GM06990 (cell line): ENCODE measurements at regions not wholly inside any gene's neighbourhood (a gene's known extent, or its start where the extent isn't known, plus 50 kb on each side); places are given as distances from the start of the nearest gene placed in this dataset.

ENCODE experiments used
- DNase-seq: peaks from one replicate; pipeline ENCODE4 v3.0.0-alpha.2; 2011; ENCODE audit not compliant: insufficient read length; ENCODE audit errors: extremely low read depth
- H3K27me3 ChIP-seq: replicated peaks from 2 replicates; pipeline ENCODE4 v1.6.0; 2011; ENCODE audit warnings: low read length; ENCODE audit not compliant: control insufficient read depth, insufficient read depth
- H3K36me3 ChIP-seq: 2 replicates; pipeline ENCODE4 v1.5.1; 2011; ENCODE audit warnings: low read length; ENCODE audit not compliant: control insufficient read depth, insufficient read depth
- H3K4me3 ChIP-seq: replicated peaks from 2 replicates; pipeline ENCODE4 v1.5.1; 2011; ENCODE audit warnings: low read depth, mild to moderate bottlenecking, control low read depth, low read length
- TF ChIP-seq, protein P1 (sequence below): IDR thresholded peaks from 2 replicates; pipeline ENCODE4 v1.5.1; 2011; ENCODE audit warnings: low read length, control low read depth, mild to moderate bottlenecking, inconsistent platforms; ENCODE audit not compliant: insufficient read depth, poor library complexity, severe bottlenecking

DNA sequence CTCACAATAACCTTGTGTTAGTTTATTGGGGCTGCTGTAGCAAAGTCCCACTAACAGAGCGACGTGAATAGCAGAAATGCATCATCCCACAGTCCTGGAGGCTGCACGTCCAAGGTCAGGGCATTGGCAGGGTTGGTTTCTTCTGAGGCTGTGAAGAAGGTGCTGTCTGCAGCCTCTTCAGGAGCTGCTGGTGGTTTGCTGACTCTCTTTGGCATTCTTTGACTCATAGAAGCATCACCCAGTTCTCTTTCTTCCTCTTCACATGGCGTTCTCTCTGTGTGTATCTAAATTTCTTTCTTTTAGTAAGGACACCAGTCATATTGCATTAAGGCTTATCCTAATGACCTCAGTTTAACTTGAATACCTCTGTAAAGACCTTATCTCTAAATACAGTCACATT is 428.4 kb upstream of the KLF6 start:
- H3K36me3 ChIP-seq = no peaks in the 10 kb centered on the region
- H3K27me3 ChIP-seq = no peaks in the 10 kb centered on the region; the same call in 1 of the 2 replicates
- H3K4me3 ChIP-seq = no peak overlapping the region
- DNase-seq = no peak
- TF ChIP-seq, protein P1, sequence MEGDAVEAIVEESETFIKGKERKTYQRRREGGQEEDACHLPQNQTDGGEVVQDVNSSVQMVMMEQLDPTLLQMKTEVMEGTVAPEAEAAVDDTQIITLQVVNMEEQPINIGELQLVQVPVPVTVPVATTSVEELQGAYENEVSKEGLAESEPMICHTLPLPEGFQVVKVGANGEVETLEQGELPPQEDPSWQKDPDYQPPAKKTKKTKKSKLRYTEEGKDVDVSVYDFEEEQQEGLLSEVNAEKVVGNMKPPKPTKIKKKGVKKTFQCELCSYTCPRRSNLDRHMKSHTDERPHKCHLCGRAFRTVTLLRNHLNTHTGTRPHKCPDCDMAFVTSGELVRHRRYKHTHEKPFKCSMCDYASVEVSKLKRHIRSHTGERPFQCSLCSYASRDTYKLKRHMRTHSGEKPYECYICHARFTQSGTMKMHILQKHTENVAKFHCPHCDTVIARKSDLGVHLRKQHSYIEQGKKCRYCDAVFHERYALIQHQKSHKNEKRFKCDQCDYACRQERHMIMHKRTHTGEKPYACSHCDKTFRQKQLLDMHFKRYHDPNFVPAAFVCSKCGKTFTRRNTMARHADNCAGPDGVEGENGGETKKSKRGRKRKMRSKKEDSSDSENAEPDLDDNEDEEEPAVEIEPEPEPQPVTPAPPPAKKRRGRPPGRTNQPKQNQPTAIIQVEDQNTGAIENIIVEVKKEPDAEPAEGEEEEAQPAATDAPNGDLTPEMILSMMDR = no peak

DNA sequence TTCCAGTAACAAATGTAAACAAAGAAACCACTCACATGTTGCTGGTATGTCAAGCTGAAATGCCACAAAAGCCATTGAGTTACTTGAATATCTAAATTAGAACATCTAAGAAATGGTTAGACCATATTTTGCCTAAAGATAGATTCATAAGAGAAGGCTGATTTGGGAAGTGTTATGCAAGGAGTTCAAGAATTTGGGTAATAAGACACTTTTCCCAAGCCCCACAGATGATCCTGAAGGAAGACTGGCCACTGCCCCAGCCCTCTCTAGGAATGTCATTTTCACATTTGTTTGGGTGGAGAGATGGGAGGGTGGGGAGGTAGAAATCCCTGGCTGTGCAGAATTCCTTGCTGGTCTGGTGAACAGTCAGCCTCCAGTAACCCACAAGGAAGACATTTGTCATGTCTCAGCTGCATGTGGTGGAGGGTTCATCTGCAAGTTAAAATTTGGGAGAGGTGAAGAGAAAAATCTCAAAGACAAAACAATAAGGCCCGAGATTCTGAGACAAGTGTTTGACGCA is 427.2 kb upstream of the KLF6 start:
- no peaks in the 10 kb centered on the region; the same call in 1 of the 2 replicates for H3K27me3 ChIP-seq
- DNase-seq = no peak
- H3K36me3 ChIP-seq = no peaks in the 10 kb centered on the region
- TF ChIP-seq, protein P1 = no peak
- no peak overlapping the region for H3K4me3 ChIP-seq

DNA sequence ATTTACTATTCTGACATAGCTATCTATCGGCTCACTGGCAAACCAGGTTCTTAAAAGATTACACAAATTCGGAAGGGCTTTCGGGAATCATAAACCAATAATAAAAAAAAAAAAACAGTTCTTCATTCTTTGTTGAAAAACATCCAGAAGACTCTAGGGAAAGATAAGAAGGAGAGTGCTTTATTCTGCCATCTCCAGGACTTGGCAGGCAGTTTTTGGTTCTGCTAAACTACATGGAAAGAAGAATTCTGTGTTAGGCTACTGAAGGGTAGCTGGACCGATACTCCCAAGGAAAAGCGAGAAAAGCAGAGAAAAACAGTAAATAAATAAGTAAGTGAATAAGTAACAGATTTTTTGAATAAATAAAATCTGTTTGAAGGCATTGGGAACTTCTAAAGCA is 423.5 kb upstream of the KLF6 start:
- TF ChIP-seq, protein P1 = no peak
- Histone ChIP-seq H3K27me3 (no peaks in the 10 kb centered on the region), H3K4me3 (no peak overlapping the region), H3K36me3 (no peaks in the 10 kb centered on the region)
- DNase-seq = no peak

DNA sequence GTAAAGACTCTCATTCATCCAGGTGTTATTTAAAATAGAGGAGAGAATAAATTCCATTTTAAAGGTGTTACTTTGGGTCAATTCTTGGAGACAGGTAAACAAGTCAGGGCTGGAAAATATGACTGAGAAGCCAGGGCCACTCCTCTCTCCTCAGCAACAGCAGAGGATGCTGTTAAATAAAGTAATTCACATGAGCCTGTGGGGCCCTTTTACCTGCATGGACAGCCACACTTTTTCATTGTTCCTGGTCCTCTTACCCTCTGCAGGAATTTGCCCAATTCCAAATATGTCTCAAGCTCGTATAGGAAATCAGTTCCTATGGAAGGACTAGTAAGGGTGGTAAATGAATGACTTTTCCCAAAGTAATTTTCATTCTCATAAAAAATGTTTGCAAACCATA is 420.1 kb upstream of the KLF6 start:
- TF ChIP-seq, protein P1 = no peak
- Histone ChIP-seq H3K36me3 (no peaks in the 10 kb centered on the region), H3K27me3 (no peaks in the 10 kb centered on the region; the same call in 1 of the 2 replicates), H3K4me3 (no peak overlapping the region)
- no peak for DNase-seq

DNA sequence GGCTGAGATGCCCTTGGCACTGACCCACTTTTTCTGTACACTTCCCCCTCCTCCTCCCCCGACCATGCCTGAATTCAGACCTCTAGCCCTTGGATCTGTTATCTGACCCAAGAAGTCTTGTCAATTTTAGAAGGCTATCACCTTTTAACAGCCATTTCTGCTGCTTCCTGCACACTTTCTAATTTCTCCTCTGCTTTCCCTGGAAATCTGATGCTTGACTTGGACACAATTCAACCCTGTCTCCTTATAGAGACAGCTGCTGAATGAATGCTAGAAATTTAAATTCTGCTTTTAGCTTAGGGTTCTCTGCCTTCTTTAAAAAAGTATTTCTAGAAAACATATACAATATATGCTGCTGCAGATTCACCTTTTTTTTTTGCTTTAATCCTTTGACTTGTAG is 417.9 kb upstream of the KLF6 start:
- no peak overlapping the region for H3K4me3 ChIP-seq
- no peaks in the 10 kb centered on the region for H3K36me3 ChIP-seq
- no peak for DNase-seq
- no peaks in the 10 kb centered on the region; the same call in 1 of the 2 replicates for H3K27me3 ChIP-seq
- TF ChIP-seq, protein P1 = no peak
